CD8-positive, alpha-beta memory T cell (primary cell): ENCODE measurements at regions not wholly inside any gene's neighbourhood (a gene's known extent, or its start where the extent isn't known, plus 50 kb on each side); places are given as distances from the start of the nearest gene placed in this dataset.
A peak's percentile ranks its signal among the peaks of the same experiment; 100 is the strongest.
"Not testable (repeated sequence)": the region's sequence is repeated elsewhere in the genome, so short reads cannot be mapped to it uniquely, and the experiment has no call there.

ENCODE experiments used
- CTCF ChIA-PET: fragments of 350-600 bp; sonication (Branson Sonifier 250); formaldehyde crosslinking; loops from one replicate; lab custom pipeline; 2021; ENCODE audit warnings: antibody characterized with exemption; lab: Charles Lee
- POLR2A ChIA-PET: fragments of 350-600 bp; sonication (Branson Sonifier 250); formaldehyde crosslinking; loops from one replicate; lab custom pipeline; 2021; ENCODE audit warnings: antibody characterized with exemption; lab: Charles Lee
- DNase-seq, 5 donors: peaks; one replicate each; pipeline versions ENCODE4 v3.0.0 to v3.0.0-alpha.2; 2020 to 2022; ENCODE audit warnings: mixed read lengths in 1 of 5
- H3K27ac ChIP-seq: one replicate; pipeline ENCODE4 v1.7.0; 2013; ENCODE audit warnings: low read depth, mild to moderate bottlenecking, low read length, moderate library complexity
- H3K27me3 ChIP-seq: 2 replicates; pipeline ENCODE4 v1.7.0; 2013; ENCODE audit warnings: low read length, mild to moderate bottlenecking; ENCODE audit not compliant: insufficient read depth, poor library complexity, severe bottlenecking
- H3K36me3 ChIP-seq: 2 replicates; pipeline ENCODE4 v1.7.0; 2013; ENCODE audit warnings: mild to moderate bottlenecking, low read length, moderate library complexity; ENCODE audit not compliant: insufficient read depth
- H3K4me1 ChIP-seq: 2 replicates; pipeline ENCODE4 v1.7.0; 2013; ENCODE audit warnings: mild to moderate bottlenecking, low read length, moderate library complexity; ENCODE audit not compliant: insufficient read depth
- H3K4me3 ChIP-seq: 2 replicates; pipeline ENCODE4 v1.7.0; 2013; ENCODE audit warnings: mild to moderate bottlenecking, low read length
- H3K9me3 ChIP-seq: 2 replicates; pipeline ENCODE4 v1.7.0; 2013; ENCODE audit warnings: mild to moderate bottlenecking, low read length
- H3K27ac Mint-ChIP-seq, 8 donors: one replicate each; pipeline ENCODE4 v1.8.0; 2020 to 2021; ENCODE audit warnings: mixed read lengths in 8 of 8, mild to moderate bottlenecking in 6 of 8, inconsistent platforms in 3 of 8, moderate library complexity in 3 of 8
- H3K27me3 Mint-ChIP-seq, 2 donors: one replicate each; pipeline ENCODE4 v1.8.0; 2020 to 2021; ENCODE audit warnings: mixed read lengths in 2 of 2, mild to moderate bottlenecking in 1 of 2, moderate library complexity in 1 of 2
- H3K36me3 Mint-ChIP-seq, 3 donors: one replicate each; pipeline ENCODE4 v1.8.0; 2020 to 2021; ENCODE audit warnings: mixed read lengths in 3 of 3, inconsistent platforms in 1 of 3, mild to moderate bottlenecking in 1 of 3
- H3K4me1 Mint-ChIP-seq, 3 donors: one replicate each; pipeline ENCODE4 v1.8.0; 2020 to 2021; ENCODE audit warnings: mixed read lengths in 3 of 3, inconsistent platforms in 1 of 3, mild to moderate bottlenecking in 1 of 3
- H3K4me3 Mint-ChIP-seq, 7 donors: one replicate each; pipeline ENCODE4 v1.8.0; 2020 to 2021; ENCODE audit warnings: mixed read lengths in 7 of 7, mild to moderate bottlenecking in 6 of 7, moderate library complexity in 4 of 7, inconsistent platforms in 2 of 7
- H3K9me3 Mint-ChIP-seq, 5 donors: one replicate each; pipeline ENCODE4 v1.8.0; 2020 to 2022; ENCODE audit warnings: mixed read lengths in 5 of 5, mild to moderate bottlenecking in 3 of 5, moderate library complexity in 2 of 5, inconsistent platforms in 1 of 5

DNA sequence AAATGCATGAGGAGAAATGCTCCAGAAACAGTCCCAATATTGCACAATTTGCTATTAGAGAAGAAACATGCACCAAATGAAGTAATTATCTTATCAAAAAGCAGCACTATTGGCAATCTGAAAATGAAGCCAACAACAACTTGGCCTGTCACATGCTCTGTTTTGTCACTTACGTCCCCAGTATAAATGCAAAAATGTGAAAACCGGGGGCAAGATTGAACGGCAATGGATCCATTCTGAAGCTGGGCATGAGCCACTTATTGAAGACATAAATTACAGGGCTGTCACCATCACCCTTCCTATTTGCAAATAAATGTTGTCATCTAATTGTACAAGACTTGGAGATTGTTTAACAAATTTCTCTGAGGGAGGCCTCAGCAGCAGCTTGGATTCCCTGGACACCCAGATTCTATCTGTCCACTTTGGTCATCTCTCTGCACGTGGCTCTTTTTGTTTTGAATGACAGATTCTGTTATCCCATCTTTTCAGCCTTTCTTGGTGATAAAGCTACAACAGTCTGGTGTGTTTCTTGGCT is 180.2 kb upstream of the CDH5 start:
- Histone ChIP-seq H3K9me3 (no peaks in the 10 kb centered on the region), H3K27ac (no peak overlapping the region), H3K4me1 (no peaks in the 10 kb centered on the region), H3K36me3 (no peaks in the 10 kb centered on the region), H3K4me3 (no peak overlapping the region), H3K27me3 (no peaks in the 10 kb centered on the region)
- DNase-seq = no peak
- H3K27me3 Mint-ChIP-seq = peaks cover 9 to 30% of the 10 kb centered on the region in 2 donors
- H3K4me1 Mint-ChIP-seq = no peaks in the 10 kb centered on the region
- peaks cover 0 to 3% (median 0%) of the 10 kb centered on the region in 5 donors for H3K9me3 Mint-ChIP-seq
- ChIA-PET CTCF (no interaction called here), POLR2A (no interaction called here)
- no peak overlapping the region for H3K4me3 Mint-ChIP-seq
- no peak overlapping the region for H3K27ac Mint-ChIP-seq
- H3K36me3 Mint-ChIP-seq = no peaks in the 10 kb centered on the region

DNA sequence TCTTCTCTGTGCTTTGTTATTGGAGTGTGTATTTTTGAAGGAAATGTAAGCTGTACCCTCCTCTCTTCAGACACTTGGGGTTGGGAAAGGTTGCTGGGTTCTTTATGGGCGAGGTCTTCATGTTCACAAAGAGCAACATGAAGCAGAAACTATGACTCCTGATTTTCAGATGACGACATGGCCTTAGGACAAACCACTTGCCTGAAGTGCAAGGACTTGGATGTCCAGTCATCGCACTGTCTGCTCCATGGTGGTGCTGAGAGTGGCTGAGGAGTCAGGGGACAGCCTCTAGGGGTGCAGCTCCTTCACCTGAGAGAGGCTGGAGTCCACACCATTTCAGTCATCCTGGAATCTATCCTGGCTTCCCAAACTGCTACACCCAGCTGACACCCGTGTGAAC is 183.9 kb upstream of the CDH5 start:
- Mint-ChIP-seq H3K9me3 (peaks cover 0 to 8% (median 6%) of the 10 kb centered on the region in 5 donors), H3K27ac (no peak overlapping the region), H3K27me3 (peaks cover 12 to 16% of the 10 kb centered on the region in 2 donors), H3K4me3 (no peak overlapping the region), H3K4me1 (no peaks in the 10 kb centered on the region), H3K36me3 (no peaks in the 10 kb centered on the region)
- Histone ChIP-seq H3K27me3 (no peaks in the 10 kb centered on the region), H3K9me3 (no peaks in the 10 kb centered on the region), H3K4me3 (no peak overlapping the region), H3K27ac (no peak overlapping the region), H3K4me1 (no peaks in the 10 kb centered on the region), H3K36me3 (no peaks in the 10 kb centered on the region)
- CTCF ChIA-PET = no interaction called here
- DNase-seq = no peak
- POLR2A ChIA-PET = no interaction called here

DNA sequence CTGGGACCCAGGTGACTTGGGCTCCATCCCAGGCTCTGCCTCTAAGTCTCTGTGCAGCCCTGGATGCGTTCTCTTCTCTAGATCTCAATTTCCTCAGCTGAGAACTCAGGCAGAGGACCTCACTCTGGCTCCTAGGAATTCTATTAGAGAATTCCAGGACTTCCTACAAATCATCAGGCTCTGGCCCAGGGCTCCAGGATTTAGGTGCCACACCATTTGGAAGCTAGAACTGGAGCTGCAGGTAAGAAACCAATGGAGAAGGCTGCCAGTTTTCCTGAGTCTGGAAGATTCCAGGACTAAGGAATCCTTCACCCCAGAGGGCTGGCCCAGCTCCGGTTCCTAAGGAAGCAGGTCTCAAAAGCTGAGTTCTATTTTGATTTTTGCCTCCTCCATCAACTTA is 189.8 kb upstream of the CDH5 start:
- DNase-seq = no peak
- ChIA-PET POLR2A (no interaction called here), CTCF (no interaction called here)
- Mint-ChIP-seq H3K27me3 (peaks cover 22 to 28% of the 10 kb centered on the region in 2 donors), H3K36me3 (no peaks in the 10 kb centered on the region), H3K4me3 (no peak overlapping the region), H3K27ac (no peak overlapping the region), H3K9me3 (peaks cover 0 to 9% (median 8%) of the 10 kb centered on the region in 5 donors), H3K4me1 (no peaks in the 10 kb centered on the region)
- H3K27ac ChIP-seq = no peak overlapping the region
- no peaks in the 10 kb centered on the region for H3K4me1 ChIP-seq
- H3K4me3 ChIP-seq = no peak overlapping the region
- no peaks in the 10 kb centered on the region for H3K9me3 ChIP-seq
- no peaks in the 10 kb centered on the region for H3K27me3 ChIP-seq
- H3K36me3 ChIP-seq = no peaks in the 10 kb centered on the region

DNA sequence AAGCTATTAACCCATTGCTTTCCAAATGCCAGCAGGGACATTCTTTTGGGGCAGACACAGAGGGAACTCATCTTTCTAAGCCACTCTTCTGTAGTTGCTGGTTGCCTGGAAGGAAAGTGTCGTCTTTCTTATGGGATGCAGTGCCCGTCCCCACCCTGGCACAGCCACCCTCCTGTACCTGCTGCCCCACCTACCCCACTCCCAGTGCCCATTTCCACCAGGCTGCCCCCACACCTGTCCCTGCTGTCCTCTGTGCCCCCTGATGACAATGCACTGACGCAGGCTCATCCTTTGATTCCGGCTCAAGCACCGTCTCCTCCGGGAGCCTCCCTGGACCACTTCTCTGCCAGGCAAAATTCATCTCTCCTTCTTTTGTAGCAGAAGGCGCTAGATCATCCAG is 190.4 kb upstream of the CDH5 start:
- DNase-seq = no peak
- no peaks in the 10 kb centered on the region for H3K27me3 ChIP-seq
- no peaks in the 10 kb centered on the region for H3K9me3 ChIP-seq
- no peaks in the 10 kb centered on the region for H3K4me1 Mint-ChIP-seq
- no peak overlapping the region for H3K4me3 Mint-ChIP-seq
- H3K27ac ChIP-seq = no peak overlapping the region
- no peak overlapping the region for H3K4me3 ChIP-seq
- peaks cover 20 to 28% of the 10 kb centered on the region in 2 donors for H3K27me3 Mint-ChIP-seq
- H3K36me3 Mint-ChIP-seq = no peaks in the 10 kb centered on the region
- ChIA-PET CTCF (no interaction called here), POLR2A (no interaction called here)
- no peaks in the 10 kb centered on the region for H3K4me1 ChIP-seq
- no peak overlapping the region for H3K27ac Mint-ChIP-seq
- H3K9me3 Mint-ChIP-seq = peaks cover 0 to 9% (median 8%) of the 10 kb centered on the region in 5 donors
- no peaks in the 10 kb centered on the region for H3K36me3 ChIP-seq

DNA sequence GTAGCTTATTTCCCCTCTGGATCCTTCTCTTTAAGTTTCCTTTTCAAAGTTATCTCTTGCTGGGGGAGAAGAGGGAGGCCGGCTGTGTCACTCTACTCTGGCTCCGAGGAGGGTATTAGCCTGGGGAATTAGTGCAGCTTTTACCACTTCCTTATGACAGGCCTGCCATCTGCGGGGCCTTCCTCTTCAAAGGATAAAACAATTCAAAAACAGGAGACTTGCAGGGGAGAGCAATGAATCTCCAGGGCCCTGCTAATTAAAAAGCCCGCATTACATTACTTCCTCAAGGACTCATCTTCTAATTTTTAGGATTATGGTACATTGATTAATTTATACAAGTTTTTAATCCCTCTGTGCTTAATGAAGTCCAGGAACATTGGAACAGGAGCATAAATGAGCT is 190.9 kb upstream of the CDH5 start:
- Mint-ChIP-seq H3K36me3 (no peaks in the 10 kb centered on the region), H3K27ac (no peak overlapping the region), H3K27me3 (peaks cover 20 to 31% of the 10 kb centered on the region in 2 donors), H3K4me1 (no peaks in the 10 kb centered on the region), H3K9me3 (peaks cover 0 to 9% (median 8%) of the 10 kb centered on the region in 5 donors), H3K4me3 (no peak overlapping the region)
- no peak for DNase-seq
- ChIA-PET POLR2A (no interaction called here), CTCF (no interaction called here)
- H3K9me3 ChIP-seq = no peaks in the 10 kb centered on the region
- H3K4me1 ChIP-seq = no peaks in the 10 kb centered on the region
- no peak overlapping the region for H3K27ac ChIP-seq
- no peaks in the 10 kb centered on the region for H3K27me3 ChIP-seq
- H3K36me3 ChIP-seq = no peaks in the 10 kb centered on the region
- H3K4me3 ChIP-seq = no peak overlapping the region

DNA sequence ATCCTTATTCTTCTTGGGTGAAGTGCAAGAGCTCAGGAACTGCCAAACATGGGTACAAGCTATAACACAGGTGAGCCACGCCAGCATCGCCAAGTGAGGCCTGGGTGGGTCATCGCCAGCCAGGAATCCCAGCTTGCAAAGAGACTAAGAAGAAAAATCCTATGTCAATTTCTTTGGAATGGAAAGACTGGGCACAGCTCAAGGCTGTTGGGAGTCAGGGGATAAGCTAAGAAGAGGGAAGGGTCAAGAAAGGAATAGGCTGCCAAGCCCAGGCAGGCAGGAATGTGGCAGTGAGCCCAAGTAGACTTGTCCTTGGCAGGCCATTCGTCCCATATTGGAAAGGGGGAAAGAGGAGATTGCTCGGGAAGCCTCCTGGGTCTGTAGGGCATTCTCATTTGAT is 191.4 kb upstream of the CDH5 start:
- Histone ChIP-seq H3K4me1 (no peaks in the 10 kb centered on the region), H3K4me3 (no peak overlapping the region), H3K9me3 (no peaks in the 10 kb centered on the region), H3K27me3 (no peaks in the 10 kb centered on the region), H3K27ac (no peak overlapping the region), H3K36me3 (no peaks in the 10 kb centered on the region)
- peaks cover 20 to 29% of the 10 kb centered on the region in 2 donors for H3K27me3 Mint-ChIP-seq
- peak overlapping the region in 1 of 8 donors; percentile 69 for H3K27ac Mint-ChIP-seq
- no peaks in the 10 kb centered on the region for H3K4me1 Mint-ChIP-seq
- ChIA-PET POLR2A (no interaction called here), CTCF (no interaction called here)
- peaks cover 0 to 6% (median 4%) of the 10 kb centered on the region in 5 donors for H3K9me3 Mint-ChIP-seq
- H3K36me3 Mint-ChIP-seq = no peaks in the 10 kb centered on the region
- H3K4me3 Mint-ChIP-seq = no peak overlapping the region
- no peak for DNase-seq

DNA sequence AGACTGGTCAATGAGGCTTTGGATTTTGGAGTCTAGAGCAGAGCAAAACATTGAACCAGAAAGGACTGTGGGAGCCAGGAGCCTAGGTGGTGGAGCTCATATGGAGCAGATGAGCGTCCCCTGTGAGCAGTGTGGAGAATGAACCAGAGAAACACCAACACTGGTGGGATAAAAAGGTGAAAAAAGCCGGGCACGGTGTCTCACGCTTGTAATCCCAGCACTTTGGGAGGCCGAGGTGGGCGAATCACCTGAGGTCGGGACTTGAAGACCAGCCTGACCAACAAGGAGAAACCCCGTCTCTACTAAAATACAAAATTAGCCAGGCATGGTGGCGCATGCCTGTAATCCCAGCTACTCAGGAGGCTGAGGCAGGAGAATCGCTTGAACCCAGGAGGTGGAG is 192.7 kb upstream of the CDH5 start:
- DNase-seq, H3K36me3 Mint-ChIP-seq, H3K36me3 ChIP-seq, H3K27ac ChIP-seq, H3K9me3 ChIP-seq, H3K4me3 Mint-ChIP-seq, H3K27ac Mint-ChIP-seq, POLR2A ChIA-PET, H3K27me3 ChIP-seq, H3K4me1 Mint-ChIP-seq, H3K4me3 ChIP-seq, H3K9me3 Mint-ChIP-seq, CTCF ChIA-PET, H3K4me1 ChIP-seq: not testable (repeated sequence)
- peaks cover 18 to 24% of the 10 kb centered on the region in 2 donors for H3K27me3 Mint-ChIP-seq

DNA sequence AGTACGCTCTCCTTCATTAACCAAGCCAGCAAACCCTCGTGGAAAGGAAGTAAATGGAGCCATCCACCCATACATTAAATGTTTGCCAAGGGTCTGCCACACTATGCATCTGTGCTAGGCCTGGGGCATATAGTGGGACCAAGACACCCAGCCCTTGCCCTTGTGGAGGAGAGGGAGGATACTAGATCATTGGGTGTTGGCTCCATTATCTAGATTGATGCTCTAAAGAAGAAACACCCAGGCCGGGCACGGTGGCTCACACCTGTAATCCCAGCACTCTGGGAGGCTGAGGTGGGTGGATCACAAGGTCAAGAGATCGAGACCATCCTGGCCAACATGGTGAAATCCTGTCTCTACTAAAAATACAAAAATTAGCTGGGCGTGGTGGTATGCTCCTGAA is 193.3 kb upstream of the CDH5 start:
- H3K4me3 Mint-ChIP-seq, H3K4me3 ChIP-seq, H3K9me3 Mint-ChIP-seq, H3K27ac Mint-ChIP-seq, H3K4me1 ChIP-seq, H3K9me3 ChIP-seq, H3K36me3 Mint-ChIP-seq, POLR2A ChIA-PET, DNase-seq, H3K27ac ChIP-seq, H3K4me1 Mint-ChIP-seq, CTCF ChIA-PET, H3K27me3 ChIP-seq, H3K36me3 ChIP-seq: not testable (repeated sequence)
- H3K27me3 Mint-ChIP-seq = peaks cover 17 to 24% of the 10 kb centered on the region in 2 donors

DNA sequence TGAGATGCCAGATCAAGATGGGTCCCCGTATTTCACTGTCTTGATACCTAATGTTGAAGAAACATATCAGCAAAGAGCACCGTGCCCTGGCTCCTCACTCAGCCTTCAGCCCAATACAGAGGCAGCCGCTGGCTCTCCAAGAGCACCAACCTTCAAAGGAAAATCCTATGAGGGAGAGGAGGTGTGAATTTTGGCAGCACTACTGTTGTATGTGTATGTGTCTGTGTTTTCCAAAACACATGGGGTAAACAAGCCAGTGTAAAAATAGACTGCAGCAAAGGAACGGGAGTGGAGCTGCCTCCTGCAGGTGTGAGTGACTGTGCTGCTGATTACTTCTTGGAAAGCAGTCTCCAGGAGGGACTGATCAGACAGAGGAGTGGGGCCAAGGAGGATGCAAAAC is 194.0 kb upstream of the CDH5 start:
- Histone ChIP-seq H3K4me1 (no peaks in the 10 kb centered on the region), H3K36me3 (no peaks in the 10 kb centered on the region), H3K27me3 (no peaks in the 10 kb centered on the region), H3K9me3 (no peaks in the 10 kb centered on the region), H3K27ac (no peak overlapping the region), H3K4me3 (no peak overlapping the region)
- Mint-ChIP-seq H3K4me3 (no peak overlapping the region), H3K27ac (no peak overlapping the region), H3K9me3 (peaks cover 0 to 3% (median 0%) of the 10 kb centered on the region in 5 donors), H3K36me3 (no peaks in the 10 kb centered on the region), H3K4me1 (no peaks in the 10 kb centered on the region), H3K27me3 (peaks cover 15 to 22% of the 10 kb centered on the region in 2 donors)
- DNase-seq = no peak
- POLR2A ChIA-PET = no interaction called here
- CTCF ChIA-PET = no interaction called here
